GM12864 (cell line): ENCODE measurements at regions not wholly inside any gene's neighbourhood (a gene's known extent, or its start where the extent isn't known, plus 50 kb on each side); places are given as distances from the start of the nearest gene placed in this dataset.

Experiments used
- DNase-seq: peaks from one replicate; pipeline ENCODE4 v3.0.0-alpha.2; 2011; ENCODE audit warnings: low read depth
- H3K4me3 ChIP-seq: 2 replicates; pipeline ENCODE4 v1.5.1; 2011; ENCODE audit warnings: mild to moderate bottlenecking, low read depth, low read length, control low read depth
- TF ChIP-seq, protein P1 (sequence below): IDR thresholded peaks from 2 replicates; pipeline ENCODE4 v1.5.1; 2011; ENCODE audit warnings: low read depth, mild to moderate bottlenecking, moderate library complexity, low read length, control low read depth, inconsistent platforms; ENCODE audit errors: missing control alignments

DNA sequence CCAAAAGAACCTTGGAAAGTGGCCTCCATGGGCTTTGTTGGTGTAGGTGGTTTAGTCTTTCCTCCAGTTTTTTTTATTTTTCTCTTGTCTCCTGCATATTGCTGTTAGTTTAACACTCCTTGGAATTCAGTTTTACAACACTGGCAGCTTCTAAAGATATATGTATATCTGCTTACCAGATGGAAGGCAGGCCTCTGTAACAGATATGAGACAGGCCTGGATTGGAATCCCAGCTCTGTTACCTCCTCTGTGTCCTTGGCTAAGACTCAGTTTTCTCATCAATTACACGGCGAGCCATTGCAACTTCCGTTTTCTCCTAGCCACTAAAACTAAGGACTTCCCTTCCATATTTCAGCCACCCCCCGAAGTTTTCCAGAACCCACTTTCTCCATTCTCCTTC, 133.4 kb upstream of the SMAD1 start:
- no peak for DNase-seq
- TF ChIP-seq, protein P1, sequence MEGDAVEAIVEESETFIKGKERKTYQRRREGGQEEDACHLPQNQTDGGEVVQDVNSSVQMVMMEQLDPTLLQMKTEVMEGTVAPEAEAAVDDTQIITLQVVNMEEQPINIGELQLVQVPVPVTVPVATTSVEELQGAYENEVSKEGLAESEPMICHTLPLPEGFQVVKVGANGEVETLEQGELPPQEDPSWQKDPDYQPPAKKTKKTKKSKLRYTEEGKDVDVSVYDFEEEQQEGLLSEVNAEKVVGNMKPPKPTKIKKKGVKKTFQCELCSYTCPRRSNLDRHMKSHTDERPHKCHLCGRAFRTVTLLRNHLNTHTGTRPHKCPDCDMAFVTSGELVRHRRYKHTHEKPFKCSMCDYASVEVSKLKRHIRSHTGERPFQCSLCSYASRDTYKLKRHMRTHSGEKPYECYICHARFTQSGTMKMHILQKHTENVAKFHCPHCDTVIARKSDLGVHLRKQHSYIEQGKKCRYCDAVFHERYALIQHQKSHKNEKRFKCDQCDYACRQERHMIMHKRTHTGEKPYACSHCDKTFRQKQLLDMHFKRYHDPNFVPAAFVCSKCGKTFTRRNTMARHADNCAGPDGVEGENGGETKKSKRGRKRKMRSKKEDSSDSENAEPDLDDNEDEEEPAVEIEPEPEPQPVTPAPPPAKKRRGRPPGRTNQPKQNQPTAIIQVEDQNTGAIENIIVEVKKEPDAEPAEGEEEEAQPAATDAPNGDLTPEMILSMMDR: no peak
- no peak overlapping the region for H3K4me3 ChIP-seq

DNA sequence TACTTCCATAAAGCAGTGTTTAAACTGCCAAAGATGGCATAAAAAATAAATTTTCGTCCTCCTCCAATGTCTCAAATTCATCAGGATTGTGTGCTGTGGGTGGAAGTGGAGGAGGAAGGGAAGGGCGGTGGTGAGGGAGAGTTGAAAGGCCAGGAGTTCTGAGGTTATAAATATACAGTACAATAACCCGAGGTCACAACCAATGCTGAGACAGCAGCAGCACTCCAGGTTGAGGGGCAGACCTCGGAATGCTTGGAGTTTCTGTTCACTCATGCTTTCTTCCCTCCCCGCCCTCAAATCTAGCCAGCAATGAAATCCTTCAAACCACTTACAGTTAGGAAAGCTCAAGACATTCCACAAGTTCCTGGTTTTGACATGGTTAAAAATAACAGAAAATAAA, 134.0 kb upstream of the SMAD1 start:
- H3K4me3 ChIP-seq: no peak overlapping the region
- TF ChIP-seq, protein P1: no peak
- no peak for DNase-seq

DNA sequence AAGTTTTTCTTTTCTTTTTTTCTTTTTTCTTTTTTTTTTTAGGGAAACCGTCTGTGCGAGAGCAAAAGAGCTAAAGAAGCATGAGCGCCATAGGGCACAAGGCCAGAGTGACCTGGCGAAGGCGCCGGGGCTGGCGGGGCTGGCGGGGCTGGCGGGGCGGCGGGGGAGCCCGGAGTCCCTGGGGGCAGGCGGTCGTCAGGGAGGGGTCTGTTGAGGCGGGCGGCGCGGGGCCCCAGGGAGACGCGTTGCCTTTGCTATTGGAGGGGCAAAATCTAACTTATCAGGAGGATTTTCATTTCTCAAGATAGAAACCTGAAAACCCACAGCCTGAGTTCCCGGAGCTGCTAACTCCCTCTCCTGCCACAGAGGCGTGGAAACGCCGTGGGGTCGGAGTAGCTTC, 135.6 kb upstream of the SMAD1 start:
- TF ChIP-seq, protein P1: no peak
- no peak overlapping the region for H3K4me3 ChIP-seq
- DNase-seq: no peak

DNA sequence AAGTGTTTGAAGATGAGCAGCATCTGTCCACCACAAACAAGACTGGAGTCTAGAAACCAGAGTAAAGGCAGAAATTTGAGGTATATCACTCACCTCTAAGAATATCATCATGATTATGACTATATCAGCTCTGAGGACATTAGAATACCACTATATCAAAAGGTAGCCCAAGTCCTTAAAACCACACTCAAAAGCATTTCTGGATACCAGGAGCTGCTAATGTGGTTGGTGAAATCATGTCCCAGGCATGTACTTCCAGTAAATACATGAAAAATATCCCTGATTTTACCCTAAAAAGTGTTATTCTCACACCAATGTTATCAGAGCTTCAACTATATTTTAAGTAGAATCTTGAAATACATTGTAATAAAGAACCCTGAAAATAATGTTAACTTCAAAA, 136.3 kb upstream of the SMAD1 start:
- no peak for DNase-seq
- TF ChIP-seq, protein P1: no peak
- H3K4me3 ChIP-seq: no peak overlapping the region

DNA sequence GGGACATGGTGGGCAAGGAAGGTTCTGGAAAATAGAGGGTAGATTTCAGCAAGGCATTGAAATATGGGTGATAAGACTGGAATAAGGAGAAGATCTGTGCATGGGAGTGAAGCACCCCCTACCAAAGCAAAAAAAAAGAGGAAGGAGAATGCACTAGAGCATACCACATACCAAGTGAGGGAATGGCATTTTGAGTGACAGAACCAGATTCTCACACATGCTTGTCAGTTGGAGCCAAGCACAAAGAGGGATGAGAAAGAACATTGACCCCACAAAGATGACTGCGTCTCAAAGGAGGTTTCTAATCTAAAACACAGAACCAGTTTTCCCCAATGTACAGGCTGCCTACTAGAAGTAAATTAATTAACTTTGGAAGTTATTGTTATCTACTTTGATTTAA, 140.3 kb upstream of the SMAD1 start:
- TF ChIP-seq, protein P1: no peak
- H3K4me3 ChIP-seq: no peak overlapping the region
- DNase-seq: no peak

DNA sequence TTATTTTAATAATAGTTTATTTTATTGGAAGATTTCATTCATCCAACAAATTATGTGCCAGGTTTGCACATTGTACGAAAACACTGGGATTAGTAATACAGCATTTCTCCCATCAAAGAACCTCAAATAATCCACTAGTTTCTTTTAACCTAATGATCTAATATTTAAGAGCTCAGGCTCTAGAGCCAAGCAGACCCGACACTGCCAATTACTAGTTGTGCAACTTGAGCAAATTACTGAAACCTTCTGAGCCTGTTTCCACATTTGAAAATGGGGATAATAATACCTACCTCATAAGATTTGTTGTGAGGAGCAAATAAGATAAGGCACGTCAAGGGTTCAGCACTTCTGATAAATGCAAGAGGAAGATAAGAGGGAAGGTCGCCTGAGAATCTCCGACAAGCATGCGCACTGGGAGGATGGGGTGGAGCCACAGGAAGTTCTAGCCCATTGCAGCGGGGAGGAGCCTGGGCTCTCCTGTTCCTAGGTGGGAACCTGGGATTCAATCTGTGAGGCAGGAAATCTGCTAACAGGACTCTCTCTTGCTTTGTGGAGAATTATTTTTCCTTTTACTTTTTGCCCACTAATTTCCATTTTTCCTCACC, 141.5 kb upstream of the SMAD1 start:
- no peak for DNase-seq
- TF ChIP-seq, protein P1: no peak
- H3K4me3 ChIP-seq: no peak overlapping the region

DNA sequence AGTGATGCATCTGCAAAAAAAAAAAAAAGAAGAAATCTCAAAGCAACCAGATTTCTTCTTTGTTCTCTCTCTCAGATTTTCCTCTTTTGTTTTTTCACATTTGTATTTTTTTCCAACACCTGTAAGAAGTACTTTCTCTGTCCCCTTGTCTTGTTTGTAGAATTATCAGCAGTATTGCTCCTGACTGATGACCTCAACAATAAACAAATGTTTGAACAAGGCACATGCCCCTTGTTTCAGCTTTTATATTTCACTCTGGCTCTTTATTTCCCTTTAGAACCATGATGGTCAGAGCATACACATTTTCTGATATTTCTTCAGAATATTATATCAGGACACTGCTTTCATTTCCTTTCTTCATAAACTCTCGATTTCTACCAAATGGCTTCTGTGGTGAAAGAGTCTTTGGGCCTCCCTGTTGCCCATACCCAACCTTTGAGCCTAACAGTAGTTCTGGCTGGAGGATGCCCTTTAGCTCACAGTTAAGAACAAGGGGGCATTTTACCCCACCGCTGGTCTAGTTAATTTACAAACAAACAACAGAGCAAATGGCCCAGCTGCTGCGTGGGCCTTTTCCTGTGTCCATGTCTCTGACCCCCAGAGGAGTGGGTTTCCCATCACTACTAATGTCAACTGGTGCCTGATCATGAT, 142.5 kb upstream of the SMAD1 start:
- DNase-seq: no peak
- TF ChIP-seq, protein P1: no peak
- H3K4me3 ChIP-seq: no peak overlapping the region
